ENCODE measurements at regions not wholly inside any gene's neighbourhood (a gene's known extent, or its start where the extent isn't known, plus 50 kb on each side); places are given as distances from the start of the nearest gene placed in this dataset.
A peak's percentile ranks its signal among the peaks of the same experiment; 100 is the strongest.

DNA sequence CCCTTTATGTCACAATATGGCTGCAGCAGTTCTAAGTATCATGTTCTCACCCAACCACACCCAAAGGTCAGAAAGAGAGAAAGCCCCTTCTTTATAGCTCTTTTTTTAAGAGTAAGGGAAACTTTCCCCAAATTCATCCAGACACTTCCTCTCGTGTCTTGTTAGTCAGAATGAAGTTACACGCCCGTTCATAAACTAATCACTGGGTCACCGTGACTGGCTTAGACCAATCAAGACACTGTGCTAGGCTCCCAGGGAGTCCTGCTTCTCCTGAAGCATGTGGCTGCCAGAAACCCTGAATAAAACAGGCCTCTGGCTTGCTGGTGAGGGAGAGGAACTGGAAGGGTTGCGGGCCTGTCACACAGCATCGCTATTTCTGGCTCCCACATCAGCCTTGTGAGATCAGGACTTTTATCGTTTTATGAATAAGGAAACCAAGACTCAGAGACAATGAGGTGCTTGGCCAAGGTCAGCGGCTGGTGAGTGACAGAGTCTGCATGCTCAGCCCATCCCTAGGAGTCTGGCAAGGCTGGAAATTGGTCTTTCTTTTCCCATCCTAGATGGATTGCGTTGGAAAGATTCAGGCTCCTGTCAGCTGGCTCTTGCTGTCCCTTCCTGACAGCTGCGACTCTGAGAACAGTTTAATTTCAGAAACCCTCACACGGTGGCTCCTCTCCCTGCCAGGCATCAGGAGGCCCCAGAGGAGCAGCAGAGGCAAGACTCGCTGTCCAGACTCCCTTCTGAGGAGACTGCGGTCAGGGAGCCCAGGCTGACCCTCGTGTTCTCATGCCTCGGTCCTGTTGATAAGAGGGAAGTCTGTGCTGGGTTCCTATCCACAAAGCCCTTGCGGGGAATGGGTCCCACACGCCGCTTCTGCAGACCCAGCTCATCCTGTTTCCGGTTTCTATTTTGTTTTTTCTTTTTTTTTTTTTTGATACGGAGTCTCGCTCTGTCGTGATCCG lies 104.5 kb upstream of the TAF1B start:
- no peak for DNase-seq (ENCODE audit: low read depth, low spot score)

DNA sequence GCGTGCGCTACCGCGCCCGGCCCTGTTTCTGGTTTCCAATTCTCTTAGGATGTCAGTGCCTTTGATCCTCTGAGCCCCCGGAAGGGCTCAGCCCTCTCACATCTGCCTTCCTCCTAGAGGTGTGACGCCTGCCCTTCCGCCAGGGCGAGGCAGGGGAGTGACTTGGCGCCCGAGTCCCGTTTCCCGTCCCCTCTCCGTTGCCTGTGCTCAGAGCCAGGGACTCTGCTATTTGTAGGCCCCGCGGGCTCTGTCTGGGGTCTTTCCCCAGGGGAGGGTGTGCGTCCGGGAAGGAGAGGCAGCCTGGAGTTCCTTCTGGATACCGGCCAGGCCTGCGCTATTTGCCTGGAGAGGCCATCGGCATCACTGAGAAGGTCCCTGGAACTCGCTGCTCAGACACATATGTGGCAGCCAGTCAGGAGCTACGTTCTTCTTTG lies 103.7 kb upstream of the TAF1B start:
- DNase-seq (ENCODE audit: low read depth, low spot score) = peak; percentile 31

DNA sequence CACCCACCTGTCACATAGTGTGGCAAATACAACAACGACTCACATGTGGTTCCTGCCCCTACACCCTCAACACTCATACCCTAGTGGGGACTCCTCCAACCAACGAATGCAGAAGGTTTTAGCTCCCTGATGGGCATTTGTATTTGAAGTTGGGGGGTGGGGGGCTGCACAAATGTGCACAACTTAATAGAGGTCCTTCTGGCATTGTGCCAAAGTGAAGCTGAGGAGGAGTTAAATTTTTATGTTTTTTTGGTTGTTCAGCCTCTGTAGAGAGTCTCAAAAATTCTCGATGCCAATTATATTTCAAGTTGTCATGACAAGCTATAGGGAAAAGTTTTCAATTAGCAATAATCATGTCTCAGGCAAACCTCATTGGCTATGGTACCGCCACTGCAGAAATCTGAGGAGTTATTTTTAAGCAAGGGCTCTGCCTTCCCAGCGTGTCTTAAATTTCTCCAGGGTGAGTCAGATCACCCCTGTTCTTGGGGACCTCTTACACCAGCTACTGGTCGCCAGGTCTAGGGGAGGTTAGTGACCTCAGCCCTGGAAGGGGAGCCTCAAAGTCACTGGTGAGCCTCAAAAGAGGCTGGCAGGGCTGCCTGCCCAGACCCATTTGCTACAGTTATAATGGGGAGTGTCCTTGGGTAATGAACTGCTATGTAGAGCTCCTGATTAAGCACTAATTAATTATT lies 102.7 kb upstream of the TAF1B start:
- no peak for DNase-seq (ENCODE audit: low read depth, low spot score)

DNA sequence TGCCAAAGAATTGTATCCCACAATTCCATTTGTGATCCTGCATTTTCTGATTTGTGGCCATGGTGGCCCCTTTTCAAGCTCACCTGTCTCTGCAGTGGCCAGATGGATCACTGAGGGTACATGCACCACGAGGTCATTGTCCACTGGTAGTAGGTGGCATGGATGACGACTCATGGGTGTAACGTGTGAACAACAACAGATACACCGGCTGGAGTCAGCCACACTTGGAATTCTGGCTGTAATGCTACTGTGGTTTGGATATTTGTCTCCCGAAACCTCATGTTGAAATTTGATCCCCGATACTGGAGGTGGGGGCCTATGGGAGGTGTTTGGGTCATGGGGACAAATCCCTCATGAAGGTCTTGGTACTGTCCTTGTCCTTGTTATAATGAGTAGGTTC lies 102.2 kb upstream of the TAF1B start:
- DNase-seq (ENCODE audit: low read depth, low spot score) = no peak

DNA sequence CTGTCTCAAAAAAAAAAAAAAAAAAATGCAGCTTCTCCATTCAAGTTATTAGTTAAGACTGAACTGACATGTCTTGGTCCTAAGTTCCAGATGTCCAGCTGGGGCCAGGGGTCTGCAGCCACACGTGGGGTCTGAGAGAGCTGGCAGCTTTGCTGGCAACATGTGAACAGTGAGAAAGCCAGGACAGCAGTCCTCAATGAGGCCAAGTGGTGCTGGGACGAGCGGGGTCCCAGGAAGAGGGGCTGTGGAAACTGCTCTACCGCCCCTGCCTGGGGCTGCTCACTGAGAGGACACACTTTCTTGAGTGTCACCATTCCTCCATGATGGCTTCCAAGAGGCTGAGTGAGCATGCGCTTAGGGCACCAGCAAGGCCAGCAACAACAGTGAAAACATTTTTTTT lies 100.7 kb upstream of the TAF1B start:
- DNase-seq (ENCODE audit: low read depth, low spot score) = no peak

DNA sequence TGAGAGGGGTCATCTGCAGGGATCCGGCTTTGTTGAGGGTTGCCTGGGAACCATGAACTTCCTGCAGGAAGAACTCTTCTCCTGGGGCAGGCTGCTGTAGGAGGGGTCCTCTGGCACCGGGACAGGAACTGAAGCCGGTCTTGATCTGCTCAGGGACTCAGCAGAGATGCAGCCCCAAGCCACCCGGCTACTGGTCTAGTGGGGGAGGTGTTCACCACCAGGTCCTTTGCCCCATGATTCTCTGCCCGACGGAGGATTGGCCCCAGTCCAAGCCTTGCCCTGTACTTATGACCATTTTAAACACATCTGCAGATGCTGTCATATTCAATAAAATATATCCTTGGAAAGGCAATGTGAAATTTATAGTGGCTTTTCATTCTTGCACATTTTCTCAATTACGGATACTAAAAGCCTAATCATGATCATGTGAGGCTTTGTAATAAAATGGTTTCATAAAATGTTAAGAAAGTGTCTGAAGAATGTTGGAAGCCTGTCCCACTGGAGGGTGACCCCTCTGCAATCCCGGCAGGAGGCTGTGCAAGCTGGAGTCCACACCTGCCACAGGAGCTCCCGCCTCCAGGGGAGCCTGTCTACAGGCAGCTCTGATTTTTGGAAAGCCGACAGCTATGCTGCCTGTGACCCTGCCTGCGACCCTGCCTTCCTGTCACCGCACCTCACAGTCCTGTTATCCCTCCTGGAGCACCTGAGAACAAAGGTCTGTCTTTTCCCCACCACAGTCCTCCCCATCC lies 98.8 kb upstream of the TAF1B start:
- no peak for DNase-seq (ENCODE audit: low read depth, low spot score)

DNA sequence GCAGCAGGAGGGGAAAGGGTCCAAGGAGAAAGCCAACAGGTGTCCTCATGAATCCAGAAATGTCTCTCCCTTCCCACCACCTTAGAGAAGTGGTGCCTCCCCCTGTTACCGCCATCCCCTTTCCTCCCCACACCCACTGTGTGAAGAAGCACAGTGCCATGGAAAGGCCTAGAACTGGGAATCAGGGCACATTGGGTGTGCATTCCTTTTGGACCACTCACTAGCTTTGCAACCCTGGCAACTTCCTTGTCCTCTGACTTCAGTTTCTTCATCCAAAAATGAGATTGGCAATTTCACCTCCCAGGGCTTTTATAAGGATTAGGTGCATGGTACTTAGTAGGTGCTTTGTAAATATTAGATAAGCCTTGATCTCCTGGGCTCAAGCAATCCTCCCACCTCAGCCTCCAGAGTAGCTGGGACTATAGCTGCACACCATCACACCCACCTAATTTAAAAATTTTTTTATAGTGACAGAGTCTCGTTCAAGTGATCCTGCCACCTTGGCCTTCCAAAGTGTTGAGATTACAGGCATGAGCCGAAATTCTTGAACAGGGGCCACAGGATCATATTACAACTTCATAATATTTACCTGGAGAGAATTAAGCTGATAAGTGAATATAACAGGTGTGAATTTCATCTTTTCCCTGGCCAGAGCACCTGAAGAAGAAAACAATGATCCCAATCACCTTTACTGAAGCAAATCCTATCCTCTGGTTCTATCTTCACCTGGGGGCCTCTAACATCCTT lies 97.9 kb upstream of the TAF1B start:
- DNase-seq (ENCODE audit: low read depth, low spot score) = no peak

DNA sequence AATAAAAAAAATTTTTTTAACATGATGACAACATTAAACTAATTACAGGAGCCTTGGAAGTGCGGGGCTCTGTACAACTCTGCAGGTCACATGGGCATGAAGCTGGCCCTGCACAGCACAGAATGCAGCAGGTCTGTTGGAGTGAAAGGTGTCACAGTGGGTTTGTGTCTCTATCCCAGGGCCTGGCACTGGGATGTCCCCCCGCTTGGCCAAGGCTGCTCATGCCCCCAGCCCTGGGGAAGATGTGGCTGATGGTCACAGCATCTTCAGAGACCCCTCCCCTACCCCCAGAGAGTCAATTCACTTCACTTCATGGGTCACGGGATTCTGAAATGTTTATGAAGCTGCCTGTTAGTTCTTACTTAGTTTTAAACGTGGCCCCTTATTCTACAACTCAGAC lies 95.9 kb upstream of the TAF1B start:
- DNase-seq (ENCODE audit: low read depth, low spot score) = no peak

DNA sequence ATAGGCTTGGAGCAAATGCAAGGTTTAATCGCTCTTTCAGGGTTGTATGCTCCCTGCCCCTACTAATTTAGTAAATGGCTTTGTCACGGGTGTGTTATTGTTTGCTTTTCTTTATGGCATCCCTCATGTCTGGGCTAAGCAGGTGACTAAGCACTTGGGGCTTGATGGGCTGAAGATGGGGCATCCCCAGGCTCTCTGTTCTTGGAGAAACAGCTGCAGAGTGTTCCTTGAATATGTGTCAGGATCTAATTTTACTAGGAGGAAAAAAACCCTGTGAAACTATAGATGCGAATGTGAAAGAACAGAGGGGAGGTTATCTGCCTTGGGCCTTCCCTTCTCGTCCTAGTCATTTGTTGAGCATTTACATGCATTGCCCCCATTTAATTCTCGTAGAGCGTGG lies 94.7 kb upstream of the TAF1B start:
- no peak for DNase-seq (ENCODE audit: low read depth, low spot score)

DNA sequence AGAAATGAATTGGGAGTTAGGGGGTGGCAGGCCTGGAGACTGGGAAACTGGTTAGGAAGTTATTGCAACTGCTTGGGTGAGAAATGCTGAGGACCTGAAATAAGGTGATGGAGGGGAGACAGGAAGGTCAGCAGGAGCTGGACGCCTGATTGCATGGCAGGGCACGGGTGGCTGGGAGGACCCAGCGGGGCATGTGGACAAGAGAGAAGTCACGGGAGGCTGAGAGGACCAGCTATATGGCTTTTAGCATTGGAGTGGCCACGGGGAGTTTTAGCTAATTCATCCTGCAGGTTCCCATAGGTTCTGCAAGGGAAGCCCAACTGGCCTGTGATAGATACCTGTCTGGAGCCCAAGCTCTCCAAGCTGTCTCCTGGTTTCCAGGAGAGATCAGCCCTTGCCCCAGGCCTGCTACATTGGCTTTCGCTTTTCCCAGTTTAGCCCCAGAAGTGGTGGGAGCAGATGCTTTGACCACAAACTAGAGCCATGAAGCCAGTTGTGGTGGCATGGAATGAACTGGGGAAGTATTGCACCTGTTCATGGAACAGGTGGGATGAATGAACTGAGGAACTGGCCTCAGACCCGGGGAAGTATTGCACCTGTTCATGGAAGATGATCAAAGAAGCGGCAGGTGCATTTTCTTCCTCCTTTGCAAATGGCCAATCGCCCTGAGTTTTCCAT lies 93.6 kb upstream of the TAF1B start:
- DNase-seq (ENCODE audit: low read depth, low spot score) = no peak

DNA sequence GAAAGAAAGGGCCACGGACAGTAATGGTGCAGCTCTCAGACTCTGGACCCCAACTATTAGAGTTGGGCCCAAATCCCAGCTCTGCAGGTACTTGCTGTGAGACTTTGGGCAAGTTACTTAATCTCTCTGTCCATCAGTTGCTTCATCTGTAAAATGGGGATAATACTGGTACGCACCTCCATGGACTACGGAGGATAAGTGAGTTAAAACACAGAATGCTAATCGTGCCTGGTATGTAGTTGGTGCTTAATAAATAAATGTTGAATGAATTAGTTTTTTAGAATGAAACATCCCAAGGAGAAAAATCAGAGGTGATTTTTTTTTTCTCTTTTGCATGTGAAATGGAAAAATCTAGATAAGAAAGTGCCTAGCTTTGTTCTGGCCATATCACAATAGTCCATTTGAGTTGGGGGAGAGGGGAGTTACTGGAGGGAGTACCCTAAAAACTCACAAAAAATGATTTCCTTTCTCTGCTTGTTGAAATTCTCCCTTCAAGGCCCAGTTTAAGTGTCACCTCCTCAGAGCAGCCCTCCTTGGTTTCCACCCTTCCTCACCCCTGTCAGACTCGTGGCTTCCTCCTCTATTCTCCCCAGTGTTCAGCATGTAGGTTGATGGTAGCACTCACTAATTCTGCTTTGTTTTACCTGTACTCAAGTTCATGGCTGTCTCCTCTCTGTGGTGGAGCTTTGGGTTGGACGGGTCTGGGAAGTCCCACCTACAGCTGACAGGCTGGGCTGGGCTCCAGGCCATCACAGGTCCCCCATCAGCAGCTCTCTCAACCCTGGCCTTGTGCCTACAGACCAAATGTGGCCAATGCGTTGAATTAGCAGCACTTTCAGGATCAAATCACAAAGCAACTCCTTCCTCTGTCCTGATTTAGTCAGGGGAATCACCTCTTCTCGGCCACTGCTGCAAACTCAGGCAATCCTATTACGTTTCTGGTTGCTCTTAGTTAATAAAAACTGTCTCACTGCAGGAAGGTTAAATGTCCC lies 92.8 kb upstream of the TAF1B start:
- DNase-seq (ENCODE audit: low read depth, low spot score) = no peak

DNA sequence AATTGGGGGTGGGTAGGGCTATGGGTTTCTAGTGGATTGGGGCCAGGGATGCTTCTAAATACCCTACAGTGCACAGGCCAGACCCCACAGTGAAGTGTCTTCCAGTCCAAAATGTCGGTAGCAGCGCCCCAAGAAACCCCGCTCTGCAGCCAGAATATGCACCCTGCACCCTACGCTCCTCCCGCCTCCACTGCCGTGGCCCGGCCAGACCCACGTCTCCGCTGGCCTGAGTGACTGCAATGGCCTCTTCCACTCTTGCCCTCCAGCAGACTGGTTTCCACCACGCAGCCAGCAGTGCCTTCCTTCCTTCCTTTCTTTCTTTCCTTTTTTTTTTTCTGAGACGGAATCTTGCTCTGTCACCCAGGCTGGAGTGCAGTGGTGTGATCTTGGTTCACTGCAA lies 91.4 kb upstream of the TAF1B start:
- DNase-seq (ENCODE audit: low read depth, low spot score) = no peak

DNA sequence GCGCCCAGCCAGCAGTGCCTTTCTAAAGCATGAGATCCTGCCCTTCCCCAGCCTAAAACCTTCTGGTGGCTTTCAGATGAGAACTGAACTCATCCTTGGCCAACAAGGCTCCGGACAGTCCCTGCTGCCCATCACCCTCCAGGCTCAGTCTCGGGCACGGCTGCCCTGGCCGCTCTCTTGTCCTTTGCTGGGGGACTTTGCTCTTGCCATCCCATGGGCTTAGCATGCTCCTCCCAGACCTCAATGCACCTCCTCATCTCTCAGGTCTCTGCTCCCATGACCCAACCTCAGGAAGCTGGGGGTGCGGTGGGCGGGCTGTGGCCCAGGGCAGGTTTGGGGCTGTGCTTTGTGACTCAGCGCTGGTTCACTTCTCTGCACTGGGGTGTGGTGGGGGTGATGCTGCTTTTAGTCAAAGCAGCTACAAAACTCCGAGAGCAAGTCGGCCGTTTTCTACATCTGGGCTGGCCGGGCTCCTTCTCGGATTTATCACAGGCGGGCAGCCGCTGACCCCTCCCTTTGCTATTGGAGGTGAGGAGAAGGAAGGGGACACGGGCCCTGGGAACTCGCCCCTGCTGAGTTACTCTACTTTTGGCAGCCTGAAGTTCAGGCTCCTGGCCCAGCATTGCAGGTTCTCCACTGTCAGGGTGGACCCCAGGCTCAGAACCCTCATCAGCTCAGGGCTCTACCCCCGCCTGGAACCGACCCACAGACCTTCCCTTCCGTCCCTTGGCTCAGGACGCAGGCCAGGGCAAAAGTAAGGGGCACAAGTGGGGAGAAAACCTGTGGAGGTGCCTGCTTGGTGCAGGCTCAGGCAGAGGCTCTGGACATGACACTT lies 90.6 kb upstream of the TAF1B start:
- DNase-seq (ENCODE audit: low read depth, low spot score) = peak; percentile 69

DNA sequence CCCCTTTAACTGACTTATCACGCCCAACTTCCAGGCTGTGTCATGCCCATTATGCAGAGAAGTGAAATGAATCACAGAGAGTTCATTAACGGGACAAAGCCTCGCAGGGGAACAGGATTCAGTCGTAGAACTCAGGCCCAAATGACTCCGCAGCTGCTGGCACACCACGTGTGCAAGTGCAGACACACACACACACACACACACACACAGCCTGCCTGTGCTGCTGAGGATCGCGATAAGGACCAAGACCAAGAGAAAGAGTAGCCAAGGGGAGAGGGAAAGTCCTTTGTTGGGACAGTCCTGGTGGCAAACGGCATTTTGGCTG lies 90.0 kb upstream of the TAF1B start:
- DNase-seq (ENCODE audit: low read depth, low spot score) = peak; percentile 39

DNA sequence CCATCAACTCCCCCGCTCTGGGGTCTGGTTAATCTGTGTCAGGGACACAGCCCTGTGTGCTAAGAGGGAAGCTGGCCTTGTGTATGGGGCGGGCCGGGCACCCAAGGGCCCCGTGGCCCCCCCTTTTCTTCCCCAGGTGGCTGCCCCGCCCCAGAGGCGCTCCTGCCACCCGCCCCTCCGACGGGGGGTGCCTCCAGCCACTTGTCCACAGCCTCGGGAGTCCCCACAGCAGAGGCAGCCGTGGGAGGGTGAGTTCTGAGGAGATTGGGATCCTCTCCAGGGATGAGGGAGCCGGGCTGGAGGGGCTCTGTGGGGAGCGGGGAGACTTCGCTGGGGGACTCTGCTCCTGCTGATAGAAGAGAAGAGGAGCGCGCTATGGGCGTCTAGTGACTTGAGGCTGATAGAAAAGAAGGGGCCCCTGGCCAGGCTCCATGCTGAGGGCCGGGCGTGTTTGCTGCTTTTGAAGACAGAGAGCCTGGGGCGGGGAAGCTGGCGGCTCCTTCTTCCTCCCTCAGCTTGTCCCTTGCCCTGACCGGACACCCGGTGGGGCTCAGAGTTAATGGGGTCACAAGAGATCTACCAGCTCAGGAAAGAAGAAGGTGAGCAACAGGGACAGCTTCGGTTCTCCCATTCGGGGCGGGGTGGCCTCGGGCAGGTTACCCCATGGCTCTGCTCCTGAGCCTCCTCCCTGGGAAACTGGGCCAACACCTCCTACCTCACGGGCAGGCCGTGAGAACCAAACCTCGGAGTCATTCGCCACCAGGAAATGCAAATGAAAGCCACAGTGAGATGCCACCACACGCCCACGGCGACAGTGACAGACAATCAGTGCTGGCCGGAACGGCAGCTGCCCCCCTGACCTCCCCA lies 89.4 kb upstream of the TAF1B start:
- DNase-seq (ENCODE audit: low read depth, low spot score) = peak; percentile 25

DNA sequence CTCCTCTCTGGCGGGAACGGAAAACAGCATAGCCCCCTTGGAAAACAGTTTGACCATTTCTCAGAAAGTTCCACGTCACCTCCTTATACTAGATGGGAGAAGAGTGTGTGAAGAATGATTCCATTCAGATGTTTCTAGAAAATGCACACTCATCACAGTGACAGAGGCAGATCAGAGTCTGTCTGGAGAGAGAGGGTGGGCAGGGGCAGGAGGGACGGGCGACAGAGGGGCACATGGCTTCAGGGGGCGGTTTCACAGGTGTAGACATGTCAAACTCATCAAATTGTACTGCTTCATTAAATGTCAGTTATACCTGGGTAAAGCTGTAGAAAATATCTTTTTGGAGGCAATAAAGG lies 88.8 kb upstream of the TAF1B start:
- DNase-seq (ENCODE audit: low read depth, low spot score) = no peak

DNA sequence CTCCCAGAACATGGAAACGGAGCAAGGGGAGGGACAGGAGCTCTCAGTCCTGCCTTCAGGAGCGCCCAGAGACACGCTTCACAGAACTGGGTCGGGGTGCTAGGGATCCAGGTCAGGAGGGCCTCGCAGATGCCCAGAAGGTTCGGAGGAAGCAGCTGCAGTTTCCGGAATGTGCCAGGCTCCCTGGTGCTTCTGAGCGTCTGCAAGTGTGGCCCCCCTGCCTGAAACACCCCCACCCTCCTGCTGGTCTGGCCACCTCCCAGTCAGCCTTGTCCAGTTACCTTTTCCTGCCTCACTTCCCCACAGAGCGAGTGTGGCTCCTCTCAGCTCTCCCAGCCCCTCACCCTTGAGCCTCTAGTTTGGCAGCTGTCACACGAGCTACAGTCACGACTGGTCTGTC lies 88.3 kb upstream of the TAF1B start:
- DNase-seq (ENCODE audit: low read depth, low spot score) = no peak

DNA sequence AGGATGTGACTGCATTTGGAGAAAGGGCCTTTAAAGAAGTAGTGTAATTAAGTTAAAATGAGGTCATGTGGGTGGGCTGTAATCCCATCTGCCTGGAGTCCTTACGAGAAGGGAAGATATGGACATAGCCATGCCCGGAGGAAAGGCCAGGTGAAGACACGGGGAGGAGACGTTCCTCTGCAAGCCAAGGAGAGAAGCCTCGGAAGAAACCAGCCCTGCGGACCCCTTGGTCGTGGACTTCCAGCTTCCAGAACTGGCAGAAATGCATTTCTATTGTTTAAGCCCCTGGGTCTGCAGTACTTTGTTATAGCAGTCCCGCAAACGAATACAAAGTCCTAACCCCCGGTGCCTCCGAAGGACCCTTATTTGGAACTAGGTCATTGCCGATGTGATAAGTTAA lies 87.6 kb upstream of the TAF1B start:
- no peak for DNase-seq (ENCODE audit: low read depth, low spot score)

Data from activated CD4-positive, CD25-positive, alpha-beta regulatory T cell treated with anti-CD3 and anti-CD28 coated beads, Interleukin-2, amount 50 U/mL, for 16 hours (primary cell).